Adipocyte (in vitro differentiated cells): ENCODE measurements at regions not wholly inside any gene's neighbourhood (a gene's known extent, or its start where the extent isn't known, plus 50 kb on each side); places are given as distances from the start of the nearest gene placed in this dataset.
"Not testable (repeated sequence)": the region's sequence is repeated elsewhere in the genome, so short reads cannot be mapped to it uniquely, and the experiment has no call there.

Source experiments
- DNase-seq: peaks from one replicate; pipeline ENCODE4 v3.0.0-alpha.2; 2015; ENCODE audit warnings: low read depth
- H3K27me3 ChIP-seq: replicated peaks from 2 replicates; pipeline ENCODE4 v1.7.0; 2013; ENCODE audit warnings: mild to moderate bottlenecking, low read length, moderate library complexity; ENCODE audit not compliant: control insufficient read depth, insufficient read depth
- H3K36me3 ChIP-seq: 2 replicates; pipeline ENCODE4 v1.7.0; 2013; ENCODE audit warnings: low read length, mild to moderate bottlenecking, moderate library complexity; ENCODE audit not compliant: control insufficient read depth, insufficient read depth, severe bottlenecking
- H3K4me1 ChIP-seq: 2 replicates; pipeline ENCODE4 v1.7.0; 2013; ENCODE audit warnings: mild to moderate bottlenecking, low read length, moderate library complexity; ENCODE audit not compliant: control insufficient read depth, insufficient read depth
- H3K4me3 ChIP-seq: 2 replicates; pipeline ENCODE4 v1.7.0; 2013; ENCODE audit warnings: mild to moderate bottlenecking, low read length, moderate library complexity
- H3K9ac ChIP-seq: 2 replicates; pipeline ENCODE4 v1.7.0; 2013; ENCODE audit warnings: mild to moderate bottlenecking, low read length, moderate library complexity
- H3K9me3 ChIP-seq: 2 replicates; pipeline ENCODE4 v1.7.0; 2013; ENCODE audit warnings: mild to moderate bottlenecking, low read length, moderate library complexity; ENCODE audit not compliant: control insufficient read depth

DNA sequence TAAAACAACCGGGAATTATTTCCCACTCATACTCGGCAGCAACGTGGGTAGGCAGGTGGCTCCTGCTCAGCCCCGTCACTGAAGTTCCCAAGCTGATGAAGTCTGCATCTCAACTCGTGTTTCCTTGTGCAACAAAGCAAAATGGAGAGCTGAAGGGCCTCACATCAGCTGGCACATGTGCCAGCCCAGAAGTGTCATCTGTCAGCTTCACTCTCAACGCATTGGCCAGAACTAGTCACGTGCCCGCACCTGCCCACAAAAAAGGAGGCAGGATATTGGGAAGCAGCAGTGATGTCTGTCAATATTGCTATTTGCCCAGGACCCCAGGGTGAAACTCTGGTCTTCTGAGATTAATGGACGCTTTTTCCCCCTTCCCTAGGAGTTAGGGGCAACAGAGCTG, 344.0 kb downstream of the BCL11B start:
- DNase-seq: no peak
- no peaks in the 10 kb centered on the region for H3K36me3 ChIP-seq
- no peak overlapping the region for H3K4me3 ChIP-seq
- H3K9ac ChIP-seq: no peak overlapping the region
- H3K27me3 ChIP-seq: peaks cover 16% of the 10 kb centered on the region
- H3K9me3 ChIP-seq: no peaks in the 10 kb centered on the region
- no peaks in the 10 kb centered on the region for H3K4me1 ChIP-seq

DNA sequence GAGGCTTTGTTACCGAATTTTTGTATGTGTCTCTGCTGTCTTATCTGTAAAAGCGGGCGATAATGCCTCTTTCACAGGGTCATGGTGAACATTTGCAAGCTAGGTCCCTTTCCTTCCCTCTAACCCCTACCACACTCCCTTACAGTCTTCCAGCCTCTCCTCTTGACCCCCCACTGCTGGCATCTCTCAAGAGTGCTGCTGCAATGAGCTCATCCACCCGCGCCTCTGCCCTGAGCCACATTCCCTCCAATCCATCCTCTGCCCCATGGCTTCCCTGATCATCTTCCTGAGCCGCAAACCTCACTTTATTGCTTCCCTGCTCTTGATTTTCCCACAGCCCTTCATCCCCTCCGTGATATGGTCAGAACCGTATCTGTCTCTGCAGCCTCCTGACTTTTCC, 343.6 kb downstream of the BCL11B start:
- H3K36me3 ChIP-seq: no peaks in the 10 kb centered on the region
- no peak overlapping the region for H3K4me3 ChIP-seq
- H3K27me3 ChIP-seq: peaks cover 17% of the 10 kb centered on the region
- no peaks in the 10 kb centered on the region for H3K4me1 ChIP-seq
- H3K9ac ChIP-seq: no peak overlapping the region
- H3K9me3 ChIP-seq: no peaks in the 10 kb centered on the region
- DNase-seq: no peak

DNA sequence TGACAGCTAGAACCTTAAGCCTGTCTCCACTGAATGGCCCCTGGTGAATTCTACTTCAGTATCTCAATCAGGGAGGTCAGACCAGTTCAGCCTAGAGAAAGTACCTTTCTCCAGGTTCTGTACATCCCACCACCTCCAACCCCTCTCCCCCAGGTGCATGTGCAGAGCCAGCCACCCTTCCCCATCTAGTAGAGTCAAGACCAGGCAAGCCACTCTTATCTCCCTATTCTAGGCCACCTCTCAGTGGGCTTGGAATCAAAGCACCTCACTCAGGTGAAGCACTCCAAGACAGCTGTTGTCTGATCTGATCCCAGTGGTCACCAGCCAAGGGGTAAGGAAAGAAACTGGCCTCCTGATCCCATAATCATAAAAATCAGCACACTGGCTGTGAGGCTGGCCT, 340.9 kb downstream of the BCL11B start:
- no peak overlapping the region for H3K9ac ChIP-seq
- no peak overlapping the region for H3K4me3 ChIP-seq
- H3K36me3 ChIP-seq: no peaks in the 10 kb centered on the region
- no peak for DNase-seq
- H3K4me1 ChIP-seq: no peaks in the 10 kb centered on the region
- no peaks in the 10 kb centered on the region for H3K9me3 ChIP-seq
- H3K27me3 ChIP-seq: peaks cover 22% of the 10 kb centered on the region

DNA sequence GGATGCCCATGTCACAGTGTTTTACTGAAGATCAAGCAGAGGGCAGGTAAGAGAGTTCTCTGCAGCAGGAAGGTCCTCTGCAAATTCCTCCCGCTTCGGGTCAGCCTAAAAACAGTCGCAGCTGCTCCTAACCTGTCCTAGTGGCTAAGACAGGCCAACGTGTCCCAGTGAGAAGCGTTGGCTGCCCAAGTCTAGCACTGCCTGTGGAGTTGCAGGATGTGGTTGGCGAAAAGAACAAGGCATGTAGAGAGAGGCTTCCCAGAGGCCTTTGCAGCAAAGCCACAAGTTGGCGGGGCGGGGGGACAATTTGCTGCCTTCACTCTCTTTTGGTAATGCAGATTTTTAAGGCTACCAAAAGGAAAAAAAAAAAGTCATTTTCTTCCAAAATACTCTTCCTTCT, 340.1 kb downstream of the BCL11B start:
- Histone ChIP-seq H3K4me1 (no peaks in the 10 kb centered on the region), H3K27me3 (peaks cover 22% of the 10 kb centered on the region), H3K9ac (no peak overlapping the region), H3K4me3 (no peak overlapping the region), H3K36me3 (no peaks in the 10 kb centered on the region), H3K9me3 (no peaks in the 10 kb centered on the region)
- no peak for DNase-seq

DNA sequence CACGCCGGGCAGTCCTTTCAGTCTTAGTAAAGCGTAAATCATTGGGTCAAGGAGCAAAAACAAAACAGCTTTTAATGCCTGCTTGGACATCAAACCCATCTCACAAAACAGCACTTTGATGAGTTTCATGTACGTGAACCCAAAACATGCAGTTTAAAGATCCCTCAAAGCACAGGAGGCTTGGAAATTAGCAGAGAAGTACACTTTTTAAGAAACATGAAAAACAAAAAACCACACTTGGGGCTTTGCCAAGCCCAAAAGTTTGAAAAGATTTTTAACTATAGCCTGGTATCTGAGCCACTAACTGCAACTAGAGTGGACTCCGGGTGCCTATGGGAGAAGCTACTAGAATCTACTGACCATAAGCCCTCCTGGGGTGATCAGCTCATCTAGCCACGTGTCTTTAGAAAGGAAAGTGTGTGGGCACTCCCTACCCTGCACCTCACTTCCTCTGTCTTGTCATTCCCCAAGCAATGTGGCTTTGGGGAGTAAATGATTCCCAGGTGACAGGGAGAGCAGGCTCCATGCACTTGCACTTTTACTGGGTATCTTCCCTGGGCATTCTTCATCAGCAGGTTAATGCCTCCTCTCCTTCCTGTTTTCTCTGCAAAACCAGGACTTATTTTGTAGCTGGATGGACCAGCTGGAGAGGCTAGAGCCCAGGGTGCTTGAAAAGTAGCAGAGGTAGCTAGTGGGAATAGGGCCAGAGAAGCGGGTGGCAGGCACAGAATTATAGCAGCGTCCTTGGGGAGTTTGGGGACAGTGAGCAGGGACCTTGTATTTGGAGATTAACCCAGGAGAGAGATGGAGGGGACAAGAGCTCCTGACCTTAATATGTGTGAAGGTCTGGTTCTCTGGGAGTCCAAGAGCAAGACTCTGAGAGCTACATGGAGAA, 339.3 kb downstream of the BCL11B start:
- H3K27me3 ChIP-seq: peaks cover 22% of the 10 kb centered on the region
- no peaks in the 10 kb centered on the region for H3K36me3 ChIP-seq
- no peaks in the 10 kb centered on the region for H3K9me3 ChIP-seq
- H3K9ac ChIP-seq: no peak overlapping the region
- no peak overlapping the region for H3K4me3 ChIP-seq
- H3K4me1 ChIP-seq: no peaks in the 10 kb centered on the region
- DNase-seq: no peak

DNA sequence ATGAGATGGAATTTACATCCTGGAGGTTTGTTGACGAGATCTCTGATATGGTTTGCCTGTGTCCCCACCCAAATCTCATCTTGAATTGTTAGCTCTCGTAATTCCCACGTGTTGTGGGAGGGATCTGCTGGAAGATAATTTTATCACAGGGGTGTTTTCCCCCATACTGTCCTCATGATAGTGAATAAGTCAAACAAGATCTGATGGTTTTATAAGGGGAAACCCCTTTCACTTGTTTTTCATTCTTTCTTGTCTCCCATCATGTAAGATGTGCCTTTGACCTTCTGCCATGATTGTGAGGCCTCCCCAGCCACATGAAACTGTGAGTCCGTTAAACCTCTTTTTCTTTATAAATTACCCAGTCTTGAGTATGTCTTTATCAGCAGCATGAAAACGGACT, 337.4 kb downstream of the BCL11B start:
- not testable (repeated sequence) for DNase-seq, H3K4me1 ChIP-seq, H3K9me3 ChIP-seq, H3K4me3 ChIP-seq, H3K36me3 ChIP-seq, H3K9ac ChIP-seq
- peaks cover 22% of the 10 kb centered on the region for H3K27me3 ChIP-seq

DNA sequence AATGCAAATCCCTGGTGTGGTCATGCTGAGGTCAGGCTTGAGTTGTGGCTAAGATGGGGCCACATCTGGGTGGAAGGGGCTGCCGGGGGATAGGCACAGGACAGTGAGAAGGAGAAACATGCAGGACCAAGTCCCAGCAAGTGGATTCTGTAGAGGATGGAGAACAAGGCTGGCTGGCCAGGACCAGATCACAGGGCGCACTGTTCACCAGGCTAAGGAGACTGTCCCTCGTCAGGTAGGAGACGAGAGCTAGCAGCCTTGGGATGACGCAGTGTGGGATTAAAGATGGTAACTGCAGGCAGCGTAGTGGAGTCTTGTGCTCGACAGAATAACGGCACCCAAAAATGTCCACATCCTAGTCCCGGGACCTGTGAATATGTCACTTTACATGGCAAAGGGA, 336.1 kb downstream of the BCL11B start:
- no peaks in the 10 kb centered on the region for H3K9me3 ChIP-seq
- H3K27me3 ChIP-seq: peaks cover 24% of the 10 kb centered on the region
- DNase-seq: no peak
- H3K36me3 ChIP-seq: no peaks in the 10 kb centered on the region
- H3K9ac ChIP-seq: no peak overlapping the region
- H3K4me1 ChIP-seq: no peaks in the 10 kb centered on the region
- no peak overlapping the region for H3K4me3 ChIP-seq

DNA sequence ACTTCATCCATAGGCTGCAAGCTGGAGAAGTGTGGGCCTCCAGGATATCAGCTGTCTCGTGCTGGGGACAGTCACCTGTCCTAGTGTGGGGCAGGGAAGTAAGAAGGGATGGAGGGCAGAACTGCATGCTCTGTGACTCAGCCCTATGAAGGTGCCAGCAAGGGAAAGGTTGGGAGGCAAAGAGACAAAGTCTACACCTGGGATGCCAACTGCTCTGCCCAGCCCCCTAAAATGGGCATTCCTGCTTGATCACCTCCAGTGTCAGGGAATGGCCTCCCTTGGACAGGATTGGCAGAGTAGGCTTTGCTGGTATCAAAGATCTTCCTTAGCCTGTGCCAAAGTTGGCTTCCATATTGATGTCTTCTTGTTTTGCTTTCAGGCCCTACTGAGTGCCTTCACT, 335.0 kb downstream of the BCL11B start:
- Histone ChIP-seq H3K36me3 (no peaks in the 10 kb centered on the region), H3K4me3 (no peak overlapping the region), H3K4me1 (no peaks in the 10 kb centered on the region), H3K9ac (no peak overlapping the region), H3K9me3 (no peaks in the 10 kb centered on the region), H3K27me3 (peaks cover 21% of the 10 kb centered on the region)
- DNase-seq: no peak

DNA sequence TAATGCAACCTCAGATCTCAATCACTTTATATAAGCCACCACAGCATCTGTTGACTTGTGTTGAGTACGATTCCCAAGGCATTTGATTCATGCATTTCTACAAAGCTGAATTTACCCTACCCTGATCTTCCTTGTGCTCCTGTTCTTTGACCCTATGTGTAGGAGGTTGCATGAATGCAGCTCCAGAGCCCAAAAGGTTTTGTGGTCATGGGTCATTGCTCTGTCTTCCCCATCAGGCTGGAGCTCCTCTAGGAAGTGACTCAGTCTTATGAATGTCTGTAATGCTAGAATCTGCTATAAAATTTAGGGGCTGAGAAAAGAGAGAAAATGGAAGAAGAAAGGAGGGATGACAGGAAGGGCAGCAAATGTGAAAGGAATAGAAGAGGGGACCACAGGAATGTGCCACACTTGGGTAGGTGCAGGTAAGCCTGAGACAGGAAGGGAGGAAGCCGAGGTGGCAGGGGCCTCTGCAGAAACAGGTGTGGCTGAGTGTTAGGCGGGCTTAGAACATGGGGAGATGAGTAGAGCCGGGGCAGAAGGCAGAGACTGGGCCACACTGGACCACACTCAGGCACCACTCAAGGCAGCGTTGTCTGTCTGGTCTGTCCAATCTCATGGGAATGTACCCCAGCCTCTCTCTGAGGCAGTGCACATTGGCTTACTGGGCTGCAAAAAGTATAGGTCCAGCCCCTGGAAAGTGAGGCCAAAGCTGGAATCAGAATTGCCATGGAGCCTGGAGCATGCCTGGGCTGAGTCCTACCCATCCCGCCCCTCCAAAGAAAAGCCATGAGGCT, 334.1 kb downstream of the BCL11B start:
- peaks cover 13% of the 10 kb centered on the region for H3K27me3 ChIP-seq
- H3K36me3 ChIP-seq: no peaks in the 10 kb centered on the region
- H3K4me1 ChIP-seq: no peaks in the 10 kb centered on the region
- no peaks in the 10 kb centered on the region for H3K9me3 ChIP-seq
- H3K4me3 ChIP-seq: no peak overlapping the region
- H3K9ac ChIP-seq: no peak overlapping the region
- DNase-seq: no peak

DNA sequence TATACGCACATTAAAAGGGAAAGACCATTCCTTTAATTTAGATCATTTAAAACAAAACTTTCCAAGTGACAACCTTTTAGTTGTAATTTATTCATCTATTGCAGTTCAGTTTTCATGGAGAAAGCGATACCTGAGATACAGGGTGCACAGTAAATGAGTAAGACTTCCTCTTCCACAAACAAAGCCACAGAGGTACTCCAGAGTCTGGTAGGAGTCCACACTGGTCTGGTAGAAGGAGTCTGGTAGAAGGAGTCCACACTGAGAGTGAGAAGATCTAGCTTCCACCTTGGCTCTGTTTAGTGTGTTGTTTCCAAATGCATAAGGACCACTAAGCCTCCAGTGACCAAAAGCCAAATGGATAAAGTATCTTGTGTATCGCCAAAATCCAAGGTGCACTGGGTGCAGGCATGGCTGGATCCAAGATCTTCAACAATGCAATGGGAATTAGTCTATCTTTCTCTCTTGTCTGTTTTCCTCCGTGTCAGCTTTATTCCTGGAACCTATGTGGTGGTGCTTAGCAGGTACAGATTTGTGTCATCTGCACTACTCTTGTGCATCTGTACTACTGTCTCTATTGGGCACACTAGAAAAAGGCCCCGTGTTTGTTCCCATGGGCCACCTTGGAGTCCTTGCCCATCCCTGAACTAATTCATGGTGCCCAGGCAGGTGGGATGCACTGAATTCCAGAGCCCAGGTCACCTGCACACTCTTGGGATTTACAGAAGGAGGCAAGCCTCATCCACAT, 331.1 kb downstream of the BCL11B start:
- no peaks in the 10 kb centered on the region for H3K9me3 ChIP-seq
- H3K9ac ChIP-seq: no peak overlapping the region
- H3K27me3 ChIP-seq: peaks cover 12% of the 10 kb centered on the region
- DNase-seq: no peak
- no peaks in the 10 kb centered on the region for H3K36me3 ChIP-seq
- no peak overlapping the region for H3K4me3 ChIP-seq
- H3K4me1 ChIP-seq: no peaks in the 10 kb centered on the region

DNA sequence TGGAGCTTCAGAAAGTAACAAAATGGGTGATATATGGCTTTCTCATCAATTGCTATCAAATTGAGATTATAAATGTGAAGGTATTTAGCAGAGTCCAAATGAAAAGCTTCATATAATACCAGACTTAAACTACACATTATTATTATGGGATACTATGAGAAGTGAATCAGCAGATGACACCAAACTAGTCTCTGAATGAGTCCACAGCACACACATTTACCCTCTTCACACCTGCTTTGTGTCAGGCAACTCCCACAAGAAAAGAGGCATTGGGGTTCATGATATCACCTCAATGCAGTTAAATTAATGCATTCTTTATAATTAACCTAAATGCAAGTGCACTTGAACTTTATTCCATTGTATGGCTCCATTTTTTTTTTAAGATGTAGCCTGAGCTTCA, 330.5 kb downstream of the BCL11B start:
- Histone ChIP-seq H3K9ac (no peak overlapping the region), H3K27me3 (peaks cover 12% of the 10 kb centered on the region), H3K4me1 (no peaks in the 10 kb centered on the region), H3K9me3 (no peaks in the 10 kb centered on the region), H3K36me3 (no peaks in the 10 kb centered on the region), H3K4me3 (no peak overlapping the region)
- no peak for DNase-seq
